GM12878 (cell line): ENCODE measurements at regions not wholly inside any gene's neighbourhood (a gene's known extent, or its start where the extent isn't known, plus 50 kb on each side); places are given as distances from the start of the nearest gene placed in this dataset.

ENCODE experiments used
- ATAC-seq: fragments of 200-7000 bp; cut with Tn5 transposase; 3 replicates; pipeline ENCODE4 v1.9.1; 2020; ENCODE audit warnings: mild to moderate bottlenecking, moderate library complexity
- BruUV-seq: library from RNA; stranded (reverse); fragments of 400-500 nt; replicated peaks from 2 replicates; lab custom pipeline; 2021; lab: Mats Ljungman, UMichigan
- CTCF ChIA-PET: fragments of 300-600 bp; sonication (Branson Sonifier 250); formaldehyde crosslinking; extraction: SDS; loops from one replicate; lab custom pipeline; 2021; ENCODE audit warnings: inconsistent platforms; lab: Yijun Ruan, JAX
- POLR2A ChIA-PET: fragments of 350-600 bp; formaldehyde crosslinking; extraction: SDS; loops from one replicate; lab custom pipeline; 2021; ENCODE audit warnings: inconsistent platforms; lab: Charles Lee
- RAD21 ChIA-PET: fragments of 300-600 bp; sonication (Branson Sonifier 250); formaldehyde crosslinking; loops from one replicate; lab custom pipeline; 2023; ENCODE audit warnings: antibody characterized with exemption; ENCODE audit not compliant: unreplicated experiment; lab: Charles Lee
- SMC1A ChIA-PET: fragments of 300-600 bp; sonication (Branson Sonifier 250); formaldehyde crosslinking; loops from one replicate; lab custom pipeline; 2023; ENCODE audit not compliant: unreplicated experiment, uncharacterized antibody; lab: Charles Lee
- DNase-seq: peaks from one replicate; pipeline ENCODE4 v3.0.0-alpha.2; 2011; ENCODE audit warnings: low read depth, low spot score
- FAIRE-seq: peaks from 3 replicates; lab custom pipeline; 2011; peaks lifted over from hg19 to GRCh38; lab: Jason Lieb, UNC
- H2AFZ ChIP-seq: 2 replicates; pipeline ENCODE4 v1.6.0; 2011; ENCODE audit warnings: low read depth, low read length, control low read depth; ENCODE audit not compliant: control insufficient read depth
- H3K27ac ChIP-seq: 2 replicates; pipeline ENCODE4 v1.5.1; 2011; ENCODE audit warnings: control low read depth; ENCODE audit not compliant: control insufficient read depth, insufficient read depth
- H3K27me3 ChIP-seq, 2 experiments: replicated peaks in 1 of 2; 2 replicates each; pipeline versions ENCODE4 v1.6.0 to v1.6.1; 2011; ENCODE audit warnings: low read length in 1 of 2; ENCODE audit not compliant: control insufficient read depth in 2 of 2, insufficient read depth in 2 of 2
- H3K36me3 ChIP-seq, 2 experiments: 2 replicates each; pipeline ENCODE4 v1.5.1; 2011; ENCODE audit warnings: low read length in 1 of 2; ENCODE audit not compliant: control insufficient read depth in 2 of 2, insufficient read depth in 2 of 2
- H3K4me1 ChIP-seq: 2 replicates; pipeline ENCODE4 v1.6.1; 2011; ENCODE audit warnings: mild to moderate bottlenecking, low read length, moderate library complexity, mixed read lengths; ENCODE audit not compliant: control insufficient read depth, insufficient read depth
- H3K4me2 ChIP-seq: 2 replicates; pipeline ENCODE4 v1.6.0; 2011; ENCODE audit warnings: control low read depth; ENCODE audit not compliant: control insufficient read depth, insufficient read depth
- H3K4me3 ChIP-seq: fragments of 200-600 bp; sonication (generic); 2 replicates; pipeline ENCODE4 v1.5.1; 2016
- H3K79me2 ChIP-seq: 2 replicates; pipeline ENCODE4 v1.6.0; 2011; ENCODE audit warnings: low read length; ENCODE audit not compliant: control insufficient read depth, insufficient read depth
- H3K9ac ChIP-seq: 2 replicates; pipeline ENCODE4 v1.8.0; 2011; ENCODE audit warnings: low read length, control low read depth, mixed read lengths; ENCODE audit not compliant: control insufficient read depth, insufficient read depth
- H3K9me3 ChIP-seq: replicated peaks from 3 replicates; pipeline ENCODE4 v1.5.1; 2011; ENCODE audit warnings: mild to moderate bottlenecking, low read length; ENCODE audit not compliant: control insufficient read depth, insufficient read depth
- H4K20me1 ChIP-seq: 2 replicates; pipeline ENCODE4 v1.6.0; 2011; ENCODE audit not compliant: control insufficient read depth, insufficient read depth
- ASH2L ChIP-seq: fragments of 300-600, 200-600 bp; sonication (generic); IDR thresholded peaks from 2 replicates; pipeline ENCODE4 v1.6.1; 2017; ENCODE audit warnings: low read depth, mild to moderate bottlenecking, borderline replicate concordance
- BHLHE40 ChIP-seq, 2 experiments: fragments of 450-650 bp in 1 of 2; IDR thresholded peaks; 2 replicates each; pipeline ENCODE4 v1.6.1; 2011 to 2017; ENCODE audit warnings: low read depth in 2 of 2, borderline replicate concordance in 1 of 2, improper control_type of control experiment in 1 of 2, low read length in 1 of 2, mild to moderate bottlenecking in 1 of 2
- EP300 ChIP-seq, 2 experiments: fragments of 150-350 bp in 1 of 2; IDR thresholded peaks; 2 replicates each; pipeline ENCODE4 v1.6.1; 2011 to 2012; ENCODE audit warnings: low read depth in 2 of 2, low read length in 2 of 2, borderline replicate concordance in 1 of 2, improper control_type of control experiment in 1 of 2, inconsistent platforms in 1 of 2; ENCODE audit not compliant: control insufficient read depth in 1 of 2
- MTA3 ChIP-seq: IDR thresholded peaks from 2 replicates; pipeline ENCODE4 v1.6.1; 2012; ENCODE audit warnings: low read length, inconsistent platforms, borderline replicate concordance
- PAX8 ChIP-seq: fragments of 450-650 bp; IDR thresholded peaks from 2 replicates; pipeline ENCODE4 v1.6.1; 2017; ENCODE audit warnings: mild to moderate bottlenecking, moderate library complexity
- RAD21 ChIP-seq: IDR thresholded peaks from 2 replicates; pipeline ENCODE4 v1.6.1; 2011; ENCODE audit warnings: mild to moderate bottlenecking, low read depth, low read length, moderate library complexity; ENCODE audit not compliant: insufficient read depth
- SMAD1 ChIP-seq: fragments of 450-650 bp; IDR thresholded peaks from 2 replicates; pipeline ENCODE4 v1.6.1; 2018; ENCODE audit warnings: mild to moderate bottlenecking, low read depth; ENCODE audit not compliant: partially characterized antibody
- SMARCA5 ChIP-seq: fragments of 450-650 bp; IDR thresholded peaks from 2 replicates; pipeline ENCODE4 v1.6.1; 2017; ENCODE audit warnings: mild to moderate bottlenecking
- ZSCAN29 ChIP-seq: fragments of 450-650 bp; IDR thresholded peaks from 2 replicates; pipeline ENCODE4 v1.6.1; 2017; ENCODE audit warnings: mild to moderate bottlenecking, moderate library complexity
- WGBS: methylation state at CpG from one replicate; pipeline ENCODE4 v1.1.6; 2016; ENCODE audit warnings: low lambda C conversion rate; ENCODE audit not compliant: insufficient replicate concordance, insufficient coverage; ENCODE audit errors: missing lambda C conversion rate; 5-methylcytosine and 5-hydroxymethylcytosine counted together
- in situ Hi-C: fragments of 300-500 bp; cut with MboI; formaldehyde crosslinking; loops from 9 replicates; pipeline ENCODE4 v1.14.3; 2018; ENCODE audit warnings: mixed read lengths
- intact Hi-C: fragments of 100-400 bp; cut with micrococcal nuclease; formaldehyde crosslinking; loops from one replicate; pipeline ENCODE4 v1.14.2; 2022; ENCODE audit not compliant: unreplicated experiment
- TF ChIP-seq, protein P1 (sequence below), 3 experiments: IDR thresholded peaks in 2 of 3; conservative IDR thresholded peaks in 1 of 3; 2 replicates each; pipeline ENCODE4 v1.5.1; 2011; ENCODE audit warnings: low read depth in 3 of 3, low read length in 3 of 3, mild to moderate bottlenecking in 3 of 3, control low read depth in 2 of 3, moderate library complexity in 2 of 3, inconsistent platforms in 1 of 3, mixed read lengths in 1 of 3; ENCODE audit not compliant: control insufficient read depth in 2 of 3, insufficient read depth in 1 of 3; ENCODE audit errors: extremely low read depth in 1 of 3

- TF ChIP-seq EP300 (IDR thresholded peaks at IDR 0.05; ENCODE audit: borderline replicate concordance in 1 of 2, control insufficient read depth in 1 of 2, low read depth in 2 of 2, low read length in 2 of 2) (no peak), BHLHE40 (IDR thresholded peaks at IDR 0.05; ENCODE audit: borderline replicate concordance in 1 of 2, low read depth in 2 of 2, low read length in 1 of 2) (no peak), SMARCA5 (no peak), ZSCAN29 (no peak), MTA3 (no peak), SMAD1 (no peak)
These were observed 108.4 kb downstream of the FOXF2 start (continued) for GRCh38 chr6:1497761-1498105.

DNA sequence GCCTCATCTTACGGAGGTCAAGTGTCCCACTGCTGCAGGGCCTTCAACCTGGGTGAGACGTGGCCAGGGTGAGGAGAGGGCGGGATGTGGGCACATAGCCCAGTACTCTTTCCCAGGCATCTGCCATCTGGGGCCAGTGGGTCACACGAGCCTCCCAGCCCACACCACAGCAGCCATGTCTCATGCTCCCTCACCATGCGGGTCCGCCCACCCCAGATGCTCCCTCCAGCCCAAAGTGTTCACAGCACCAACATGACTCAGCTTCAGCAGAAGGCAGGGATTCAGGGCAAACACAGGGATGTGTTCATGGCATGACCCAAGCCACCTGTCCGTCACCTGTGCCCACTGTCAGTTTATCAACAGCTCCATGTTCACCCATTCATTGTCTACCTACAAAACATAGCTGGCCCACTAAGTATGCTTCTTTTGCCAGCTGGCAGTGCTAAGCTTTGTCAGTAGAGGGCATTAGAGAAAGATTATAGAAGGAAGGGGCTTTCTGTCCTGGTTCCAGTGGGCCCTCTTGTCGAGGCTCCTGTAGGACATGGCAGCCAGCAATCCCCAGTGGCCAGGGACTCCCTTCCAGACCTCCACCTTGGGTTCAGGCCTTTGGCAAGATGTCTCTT is 109.2 kb downstream of the FOXF2 start:
- no peak overlapping the region for H3K9ac ChIP-seq
- no peak for DNase-seq
- in situ Hi-C loops: no loop called here
- no peak overlapping the region for H3K4me2 ChIP-seq
- POLR2A ChIA-PET: no interaction called here
- no peaks in the 10 kb centered on the region for H3K36me3 ChIP-seq
- H3K4me1 ChIP-seq: no peaks in the 10 kb centered on the region
- no peaks in the 10 kb centered on the region for H4K20me1 ChIP-seq
- WGBS: 37% methylated on average over 8 of the region's 8 CpGs
- RAD21 ChIA-PET: interaction anchor here (1.0 kb wide), 1 partner anchor 76 kb away, joined by 6 read pairs; no protein-coding TSS in a partner anchor
- SMC1A ChIA-PET: interaction anchor here (0.7 kb wide), 1 partner anchor 59 kb away, joined by 4 read pairs; no protein-coding TSS in a partner anchor
- no peak overlapping the region for H3K4me3 ChIP-seq
- H2AFZ ChIP-seq: no peak overlapping the region
- no peaks in the 10 kb centered on the region; the same call in 2 of the 3 replicates for H3K9me3 ChIP-seq
- no peaks in the 10 kb centered on the region for H3K27me3 ChIP-seq
- no TSS peak for BruUV-seq
- TF ChIP-seq ASH2L (no peak), PAX8 (no peak), RAD21 (peak; percentile 31; the same call in 1 of the 2 replicates)
- TF ChIP-seq, protein P1, sequence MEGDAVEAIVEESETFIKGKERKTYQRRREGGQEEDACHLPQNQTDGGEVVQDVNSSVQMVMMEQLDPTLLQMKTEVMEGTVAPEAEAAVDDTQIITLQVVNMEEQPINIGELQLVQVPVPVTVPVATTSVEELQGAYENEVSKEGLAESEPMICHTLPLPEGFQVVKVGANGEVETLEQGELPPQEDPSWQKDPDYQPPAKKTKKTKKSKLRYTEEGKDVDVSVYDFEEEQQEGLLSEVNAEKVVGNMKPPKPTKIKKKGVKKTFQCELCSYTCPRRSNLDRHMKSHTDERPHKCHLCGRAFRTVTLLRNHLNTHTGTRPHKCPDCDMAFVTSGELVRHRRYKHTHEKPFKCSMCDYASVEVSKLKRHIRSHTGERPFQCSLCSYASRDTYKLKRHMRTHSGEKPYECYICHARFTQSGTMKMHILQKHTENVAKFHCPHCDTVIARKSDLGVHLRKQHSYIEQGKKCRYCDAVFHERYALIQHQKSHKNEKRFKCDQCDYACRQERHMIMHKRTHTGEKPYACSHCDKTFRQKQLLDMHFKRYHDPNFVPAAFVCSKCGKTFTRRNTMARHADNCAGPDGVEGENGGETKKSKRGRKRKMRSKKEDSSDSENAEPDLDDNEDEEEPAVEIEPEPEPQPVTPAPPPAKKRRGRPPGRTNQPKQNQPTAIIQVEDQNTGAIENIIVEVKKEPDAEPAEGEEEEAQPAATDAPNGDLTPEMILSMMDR (IDR thresholded peaks at IDR 0.05 in 2 of 3, conservative IDR thresholded peaks at IDR 0.05 in 1 of 3; ENCODE audit: control insufficient read depth in 2 of 3, extremely low read depth in 1 of 3, insufficient read depth in 1 of 3, low read depth in 3 of 3, low read length in 3 of 3): peak; percentile 22 to 32 (median 23); a peak in 4 of 6 replicates
- intact Hi-C loops: no loop called here
- no peaks in the 10 kb centered on the region for H3K79me2 ChIP-seq
- CTCF ChIA-PET: interaction anchor here (0.6 to 1.5 kb wide), 4 partner anchors 19 to 62 kb away, joined by 3 to 5 read pairs (median 4); no protein-coding TSS in a partner anchor
- FAIRE-seq: no peak
- H3K27ac ChIP-seq: no peak overlapping the region
- ATAC-seq: 0 out of 3 replicates have a peak, but pooled peaks have one; percentile 21
